Activated B cell treated with CpG ODN at 0.5 μM for 24 hours (primary cell): ENCODE measurements at regions not wholly inside any gene's neighbourhood (a gene's known extent, or its start where the extent isn't known, plus 50 kb on each side); places are given as distances from the start of the nearest gene placed in this dataset.

Experiments
- ATAC-seq: fragments of 200-7000 bp; cut with Tn5 transposase; one replicate; pipeline ENCODE4 v1.10.0; 2021; ENCODE audit warnings: low read depth, mild to moderate bottlenecking, moderate library complexity
- CTCF ChIA-PET: fragments of 350-600 bp; sonication (Branson Sonifier 250); formaldehyde crosslinking; loops from one replicate; lab custom pipeline; 2021; ENCODE audit warnings: antibody characterized with exemption; lab: Charles Lee
- POLR2A ChIA-PET: fragments of 350-600 bp; sonication (Branson Sonifier 250); formaldehyde crosslinking; loops from one replicate; lab custom pipeline; 2021; ENCODE audit warnings: antibody characterized with exemption; lab: Charles Lee
- DNase-seq: peaks from one replicate; pipeline ENCODE4 v3.0.0; 2022
- H3K27ac Mint-ChIP-seq: one replicate; pipeline ENCODE4 v1.8.0; 2020; ENCODE audit warnings: mixed read lengths
- H3K27me3 Mint-ChIP-seq: one replicate; pipeline ENCODE4 v1.8.0; 2021; ENCODE audit warnings: mixed read lengths
- H3K36me3 Mint-ChIP-seq: one replicate; pipeline ENCODE4 v1.8.0; 2021; ENCODE audit warnings: low read depth, mixed read lengths
- H3K4me1 Mint-ChIP-seq: one replicate; pipeline ENCODE4 v1.8.0; 2021; ENCODE audit warnings: mixed read lengths
- H3K4me3 Mint-ChIP-seq: one replicate; pipeline ENCODE4 v1.8.0; 2020; ENCODE audit warnings: mild to moderate bottlenecking, mixed read lengths
- H3K9me3 Mint-ChIP-seq: one replicate; pipeline ENCODE4 v1.8.0; 2020; ENCODE audit warnings: mixed read lengths
- CTCF ChIP-seq: fragments of 200-600 bp; IDR thresholded peaks from one replicate; pipeline ENCODE4 v1.8.0; 2022; ENCODE audit warnings: antibody characterized with exemption, mild to moderate bottlenecking
- intact Hi-C: fragments of 100-400 bp; cut with micrococcal nuclease; formaldehyde crosslinking; loops from one replicate; pipeline ENCODE4 v1.15.1; 2024

- ChIA-PET CTCF (no interaction called here), POLR2A (no interaction called here)
- no peak overlapping the region for H3K4me3 Mint-ChIP-seq
- DNase-seq = no peak
- ATAC-seq = no peak
- TF ChIP-seq CTCF = no peak
- H3K36me3 Mint-ChIP-seq = no peaks in the 10 kb centered on the region
- intact Hi-C loops = no loop called here
- H3K27ac Mint-ChIP-seq = no peak overlapping the region
- no peaks in the 10 kb centered on the region for H3K27me3 Mint-ChIP-seq
- H3K4me1 Mint-ChIP-seq = no peaks in the 10 kb centered on the region
- H3K9me3 Mint-ChIP-seq = no peaks in the 10 kb centered on the region
Measured at GRCh38 chrX:131595120-131595519, 51.2 kb downstream of the OR13H1 start.

DNA sequence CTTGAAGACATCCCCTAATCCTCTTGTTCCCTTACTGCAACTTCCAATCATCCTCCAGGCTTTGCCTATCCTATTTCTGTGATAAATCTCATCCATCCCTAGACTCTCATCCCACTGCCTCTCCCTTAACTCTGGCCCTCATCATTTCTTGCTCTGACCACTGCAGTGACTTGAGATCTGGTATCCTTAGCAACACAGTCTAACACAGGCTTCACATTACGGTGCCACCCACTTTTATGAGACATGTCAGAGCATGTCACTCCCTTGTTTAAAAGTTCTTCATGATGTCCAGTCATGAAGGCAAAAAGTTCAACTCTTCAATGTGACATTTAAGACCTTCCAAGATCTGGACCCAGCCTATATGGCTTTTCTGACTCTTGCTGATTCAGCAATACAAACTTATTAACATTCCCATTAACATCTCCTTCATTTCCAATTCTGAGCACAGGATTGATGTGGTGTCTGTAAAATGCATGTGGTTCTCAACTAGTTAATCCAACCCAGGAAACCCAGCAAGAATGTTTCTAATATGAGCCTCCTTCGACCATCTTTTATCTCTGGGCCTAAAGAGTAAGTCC lies 64.0 kb downstream of the OR13H1 start:
- no peaks in the 10 kb centered on the region for H3K36me3 Mint-ChIP-seq
- POLR2A ChIA-PET = no interaction called here
- ATAC-seq = no peak
- intact Hi-C loops = no loop called here
- H3K9me3 Mint-ChIP-seq = no peaks in the 10 kb centered on the region
- no peak overlapping the region for H3K4me3 Mint-ChIP-seq
- no peak overlapping the region for H3K27ac Mint-ChIP-seq
- DNase-seq = no peak
- no peak for TF ChIP-seq CTCF
- CTCF ChIA-PET = no interaction called here
- no peaks in the 10 kb centered on the region for H3K4me1 Mint-ChIP-seq
- no peaks in the 10 kb centered on the region for H3K27me3 Mint-ChIP-seq

GRCh38 chrX:131609480-131609879 lies 65.6 kb downstream of the OR13H1 start:
- CTCF ChIA-PET = no interaction called here
- Mint-ChIP-seq H3K9me3 (no peaks in the 10 kb centered on the region), H3K27ac (no peak overlapping the region), H3K27me3 (no peaks in the 10 kb centered on the region), H3K4me1 (no peaks in the 10 kb centered on the region), H3K36me3 (no peaks in the 10 kb centered on the region), H3K4me3 (no peak overlapping the region)
- POLR2A ChIA-PET = no interaction called here
- no peak for TF ChIP-seq CTCF
- no peak for DNase-seq
- ATAC-seq = no peak
- intact Hi-C loops = no loop called here

GRCh38 chrX:131613260-131613659 lies 69.4 kb downstream of the OR13H1 start:
- intact Hi-C loops = no loop called here
- DNase-seq = no peak
- ChIA-PET CTCF (no interaction called here), POLR2A (no interaction called here)
- TF ChIP-seq CTCF = no peak
- no peak for ATAC-seq
- H3K27me3 Mint-ChIP-seq = no peaks in the 10 kb centered on the region
- no peaks in the 10 kb centered on the region for H3K9me3 Mint-ChIP-seq
- no peaks in the 10 kb centered on the region for H3K36me3 Mint-ChIP-seq
- H3K4me1 Mint-ChIP-seq = no peaks in the 10 kb centered on the region
- H3K27ac Mint-ChIP-seq = no peak overlapping the region
- no peak overlapping the region for H3K4me3 Mint-ChIP-seq

GRCh38 chrX:131614241-131614640 lies 70.4 kb downstream of the OR13H1 start:
- H3K4me3 Mint-ChIP-seq = no peak overlapping the region
- TF ChIP-seq CTCF = no peak
- H3K27me3 Mint-ChIP-seq = no peaks in the 10 kb centered on the region
- DNase-seq = no peak
- intact Hi-C loops = no loop called here
- no peaks in the 10 kb centered on the region for H3K36me3 Mint-ChIP-seq
- ChIA-PET POLR2A (no interaction called here), CTCF (no interaction called here)
- no peaks in the 10 kb centered on the region for H3K9me3 Mint-ChIP-seq
- no peak for ATAC-seq
- H3K4me1 Mint-ChIP-seq = no peaks in the 10 kb centered on the region
- H3K27ac Mint-ChIP-seq = no peak overlapping the region
